C4-2B (cell line): ENCODE measurements at regions not wholly inside any gene's neighbourhood (a gene's known extent, or its start where the extent isn't known, plus 50 kb on each side); places are given as distances from the start of the nearest gene placed in this dataset.

ENCODE experiments used
- H3K27ac ChIP-seq: fragments of 450-650 bp; 2 replicates; pipeline ENCODE4 v1.5.1; 2017
- CTCF ChIP-seq: fragments of 450-650 bp; conservative IDR thresholded peaks from 2 replicates; pipeline ENCODE4 v1.5.1; 2017; ENCODE audit warnings: mild to moderate bottlenecking
- ZFX ChIP-seq: fragments of 450-650 bp; IDR thresholded peaks from 2 replicates; pipeline ENCODE4 v1.6.1; 2017

- TF ChIP-seq CTCF: no peak
- no peak for TF ChIP-seq ZFX
These were observed 59.8 kb upstream of the CACNA2D3 start for GRCh38 chr3:54062546-54062945.

GRCh38 chr3:54056521-54056920 lies 65.8 kb upstream of the CACNA2D3 start:
- no peak overlapping the region for H3K27ac ChIP-seq
- no peak for TF ChIP-seq ZFX
- no peak for TF ChIP-seq CTCF

More at GRCh38 chr3:54062546-54062945, 59.8 kb upstream of the CACNA2D3 start:
- H3K27ac ChIP-seq: no peak overlapping the region

GRCh38 chr3:54053882-54054281 lies 68.5 kb upstream of the CACNA2D3 start:
- no peak overlapping the region for H3K27ac ChIP-seq
- no peak for TF ChIP-seq ZFX
- no peak for TF ChIP-seq CTCF

- TF ChIP-seq ZFX (no peak), CTCF (no peak)
- H3K27ac ChIP-seq: no peak overlapping the region
These were observed 69.1 kb upstream of the CACNA2D3 start for GRCh38 chr3:54053211-54053610.

GRCh38 chr3:54047568-54047967 lies 74.8 kb upstream of the CACNA2D3 start:
- no peak overlapping the region for H3K27ac ChIP-seq

GRCh38 chr3:54046641-54047214 lies 75.6 kb upstream of the CACNA2D3 start:
- TF ChIP-seq ZFX (no peak), CTCF (no peak)
- no peak overlapping the region for H3K27ac ChIP-seq

More at GRCh38 chr3:54047568-54047967, 74.8 kb upstream of the CACNA2D3 start:
- TF ChIP-seq ZFX: no peak
- TF ChIP-seq CTCF: no peak

GRCh38 chr3:54045061-54045815 lies 77.1 kb upstream of the CACNA2D3 start:
- no peak overlapping the region for H3K27ac ChIP-seq
- TF ChIP-seq ZFX: no peak
- no peak for TF ChIP-seq CTCF
